OCI-LY3 (cell line): ENCODE measurements at regions not wholly inside any gene's neighbourhood (a gene's known extent, or its start where the extent isn't known, plus 50 kb on each side); places are given as distances from the start of the nearest gene placed in this dataset.

Experiments used
- H2AFZ ChIP-seq: fragments of 200-600, 300-600 bp; shearing (Covaris generic); 2 replicates; pipeline ENCODE4 v1.6.0; 2014; ENCODE audit warnings: antibody characterized with exemption, low read depth, low read length
- H3K27ac ChIP-seq: fragments of 200-600, 300-600 bp; sonication (generic); 2 replicates; pipeline ENCODE4 v1.5.1; 2014; ENCODE audit warnings: mild to moderate bottlenecking, low read length, moderate library complexity, mixed read lengths
- H3K27me3 ChIP-seq: fragments of 200-600, 300-600 bp; sonication (generic); 2 replicates; pipeline ENCODE4 v1.6.1; 2014; ENCODE audit warnings: low read depth, low read length, mixed read lengths
- H3K36me3 ChIP-seq: fragments of 200-600, 300-600 bp; sonication (generic); replicated peaks from 2 replicates; pipeline ENCODE3; 2014; ENCODE audit warnings: low read depth, low read length, mixed read lengths
- H3K4me1 ChIP-seq: fragments of 300-600, 200-600 bp; sonication (generic); 2 replicates; pipeline ENCODE4 v1.6.1; 2014; ENCODE audit warnings: low read length, mixed read lengths
- H3K4me2 ChIP-seq: fragments of 200-600, 300-600 bp; sonication (generic); 2 replicates; pipeline ENCODE4 v1.6.1; 2014; ENCODE audit warnings: low read length, mixed read lengths
- H3K4me3 ChIP-seq: fragments of 300-600, 200-600 bp; sonication (generic); 2 replicates; pipeline ENCODE4 v1.5.1; 2014; ENCODE audit warnings: antibody characterized with exemption, mild to moderate bottlenecking, low read length, moderate library complexity
- H3K79me2 ChIP-seq: fragments of 300-600, 200-600 bp; shearing (Covaris generic); 2 replicates; pipeline ENCODE4 v1.6.1; 2014; ENCODE audit warnings: mild to moderate bottlenecking, low read length, mixed read lengths
- H3K9ac ChIP-seq: fragments of 300-600, 200-600 bp; shearing (Covaris generic); 2 replicates; pipeline ENCODE4 v1.6.0; 2014; ENCODE audit warnings: mild to moderate bottlenecking, low read length, moderate library complexity
- H3K9me3 ChIP-seq: fragments of 200-600, 300-600 bp; shearing (Covaris generic); 2 replicates; pipeline ENCODE4 v1.6.1; 2014; ENCODE audit warnings: low read length, mixed read lengths; ENCODE audit not compliant: insufficient read depth
- H4K20me1 ChIP-seq: fragments of 200-600, 300-600 bp; sonication (generic); 2 replicates; pipeline ENCODE4 v1.6.1; 2016; ENCODE audit warnings: low read length, mixed read lengths; ENCODE audit not compliant: insufficient read depth
- CTCF ChIP-seq: fragments of 200-600, 300-600 bp; sonication (generic); IDR thresholded peaks from 2 replicates; pipeline ENCODE4 v1.5.1; 2014; ENCODE audit warnings: antibody characterized with exemption, low read length, low read depth
- EZH2phosphoT487 ChIP-seq: fragments of 200-600 bp; shearing (Covaris generic); IDR thresholded peaks from 2 replicates; pipeline ENCODE4 v1.6.1; 2018; ENCODE audit warnings: antibody characterized with exemption, mixed run types, low read depth

GRCh38 chr7:51635775-51636174, 319.2 kb upstream of the COBL start:
- H3K27me3 ChIP-seq: no peaks in the 10 kb centered on the region
- H3K4me3 ChIP-seq: no peak overlapping the region
- H3K27ac ChIP-seq: no peak overlapping the region
- TF ChIP-seq CTCF: no peak
- TF ChIP-seq EZH2phosphoT487: no peak
- H3K4me1 ChIP-seq: no peaks in the 10 kb centered on the region
- no peaks in the 10 kb centered on the region for H3K36me3 ChIP-seq
- H2AFZ ChIP-seq: no peak overlapping the region
- no peaks in the 10 kb centered on the region for H3K9me3 ChIP-seq
- H3K79me2 ChIP-seq: no peaks in the 10 kb centered on the region
- H4K20me1 ChIP-seq: no peaks in the 10 kb centered on the region
- no peak overlapping the region for H3K4me2 ChIP-seq
- no peak overlapping the region for H3K9ac ChIP-seq

DNA sequence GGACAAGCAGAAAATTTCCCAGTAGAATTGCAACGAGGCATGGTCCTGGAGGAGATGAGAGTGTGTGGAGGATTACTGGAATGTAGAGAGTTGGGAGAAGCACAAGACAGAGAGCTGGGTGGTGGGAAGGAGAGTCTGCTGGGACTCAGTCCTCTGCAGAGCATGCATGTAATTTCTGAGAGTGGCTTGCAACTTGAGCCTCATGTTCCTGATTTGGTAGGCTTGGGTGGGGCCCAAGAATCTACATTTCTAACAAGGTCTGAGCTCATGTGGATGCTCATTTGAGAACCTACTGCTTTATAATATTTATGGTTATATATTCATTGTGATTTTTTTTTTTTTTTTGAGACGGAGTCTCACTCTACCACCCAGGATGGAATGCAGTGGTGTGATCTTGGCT, 317.9 kb upstream of the COBL start:
- TF ChIP-seq CTCF (no peak), EZH2phosphoT487 (no peak)
- no peak overlapping the region for H2AFZ ChIP-seq
- no peaks in the 10 kb centered on the region for H3K4me1 ChIP-seq
- no peak overlapping the region for H3K9ac ChIP-seq
- H3K4me2 ChIP-seq: no peak overlapping the region
- H3K79me2 ChIP-seq: no peaks in the 10 kb centered on the region
- no peaks in the 10 kb centered on the region for H3K36me3 ChIP-seq
- H3K27me3 ChIP-seq: no peaks in the 10 kb centered on the region
- H4K20me1 ChIP-seq: no peaks in the 10 kb centered on the region
- no peak overlapping the region for H3K4me3 ChIP-seq
- no peak overlapping the region for H3K27ac ChIP-seq
- no peaks in the 10 kb centered on the region for H3K9me3 ChIP-seq

- H4K20me1 ChIP-seq: no peaks in the 10 kb centered on the region
- no peaks in the 10 kb centered on the region for H3K4me1 ChIP-seq
- no peaks in the 10 kb centered on the region for H3K36me3 ChIP-seq
- H3K27me3 ChIP-seq: no peaks in the 10 kb centered on the region
- TF ChIP-seq CTCF: no peak
- TF ChIP-seq EZH2phosphoT487: no peak
- no peak overlapping the region for H3K4me2 ChIP-seq
- H3K9ac ChIP-seq: no peak overlapping the region
- no peak overlapping the region for H2AFZ ChIP-seq
- no peak overlapping the region for H3K4me3 ChIP-seq
- H3K27ac ChIP-seq: no peak overlapping the region
- H3K9me3 ChIP-seq: no peaks in the 10 kb centered on the region
- no peaks in the 10 kb centered on the region for H3K79me2 ChIP-seq
Observed at GRCh38 chr7:51634025-51634424, 317.4 kb upstream of the COBL start.

DNA sequence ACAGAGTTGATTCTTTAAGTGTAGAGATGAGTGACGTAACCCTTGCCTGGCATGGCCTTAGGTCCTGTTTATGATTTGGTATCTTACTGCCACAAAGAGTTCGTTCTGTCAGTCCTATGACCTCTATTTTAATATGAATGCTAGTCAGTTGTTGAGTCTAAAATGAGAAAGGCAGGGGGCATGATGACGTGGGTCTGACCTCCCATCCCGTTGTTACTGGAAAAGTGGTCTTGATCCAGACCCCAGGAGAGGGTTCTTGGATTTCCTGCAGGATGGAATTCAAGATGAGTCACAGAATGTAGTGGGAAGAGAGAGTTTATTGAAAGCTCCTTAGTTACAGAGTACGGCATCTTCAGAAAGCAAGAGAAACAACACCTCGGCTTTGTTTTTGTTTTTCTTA, 317.0 kb upstream of the COBL start:
- no peak overlapping the region for H3K4me3 ChIP-seq
- H3K79me2 ChIP-seq: no peaks in the 10 kb centered on the region
- no peaks in the 10 kb centered on the region for H3K9me3 ChIP-seq
- no peak overlapping the region for H2AFZ ChIP-seq
- H3K4me1 ChIP-seq: no peaks in the 10 kb centered on the region
- no peaks in the 10 kb centered on the region for H4K20me1 ChIP-seq
- H3K36me3 ChIP-seq: no peaks in the 10 kb centered on the region
- no peak overlapping the region for H3K4me2 ChIP-seq
- H3K9ac ChIP-seq: no peak overlapping the region
- no peak for TF ChIP-seq EZH2phosphoT487
- no peak for TF ChIP-seq CTCF
- no peak overlapping the region for H3K27ac ChIP-seq
- no peaks in the 10 kb centered on the region for H3K27me3 ChIP-seq
